ENCODE measurements at regions not wholly inside any gene's neighbourhood (a gene's known extent, or its start where the extent isn't known, plus 50 kb on each side); places are given as distances from the start of the nearest gene placed in this dataset.

DNA sequence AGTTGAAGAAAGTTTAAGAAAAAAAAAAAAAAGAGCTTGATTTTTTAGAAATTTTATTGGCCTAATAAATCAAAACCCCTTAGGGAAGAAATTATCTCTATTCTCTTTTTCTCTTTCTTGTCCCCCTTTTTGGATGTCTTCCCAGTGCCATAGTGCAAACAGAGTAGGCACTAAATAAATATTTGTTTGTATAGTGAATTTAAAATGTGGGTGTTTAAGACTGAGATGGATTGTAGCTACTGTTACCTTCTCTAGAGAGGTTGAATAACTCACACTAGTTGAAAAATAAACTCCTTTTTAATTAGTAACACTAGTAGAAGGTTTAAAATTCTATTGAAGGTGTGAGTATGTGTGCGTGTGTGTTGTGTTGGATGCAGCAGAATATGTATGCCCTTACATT is 783.8 kb downstream of the NXPH1 start:
- no peak overlapping the region for H3K4me3 ChIP-seq (ENCODE audit: low read depth, low read length)
- TF ChIP-seq, protein P1, sequence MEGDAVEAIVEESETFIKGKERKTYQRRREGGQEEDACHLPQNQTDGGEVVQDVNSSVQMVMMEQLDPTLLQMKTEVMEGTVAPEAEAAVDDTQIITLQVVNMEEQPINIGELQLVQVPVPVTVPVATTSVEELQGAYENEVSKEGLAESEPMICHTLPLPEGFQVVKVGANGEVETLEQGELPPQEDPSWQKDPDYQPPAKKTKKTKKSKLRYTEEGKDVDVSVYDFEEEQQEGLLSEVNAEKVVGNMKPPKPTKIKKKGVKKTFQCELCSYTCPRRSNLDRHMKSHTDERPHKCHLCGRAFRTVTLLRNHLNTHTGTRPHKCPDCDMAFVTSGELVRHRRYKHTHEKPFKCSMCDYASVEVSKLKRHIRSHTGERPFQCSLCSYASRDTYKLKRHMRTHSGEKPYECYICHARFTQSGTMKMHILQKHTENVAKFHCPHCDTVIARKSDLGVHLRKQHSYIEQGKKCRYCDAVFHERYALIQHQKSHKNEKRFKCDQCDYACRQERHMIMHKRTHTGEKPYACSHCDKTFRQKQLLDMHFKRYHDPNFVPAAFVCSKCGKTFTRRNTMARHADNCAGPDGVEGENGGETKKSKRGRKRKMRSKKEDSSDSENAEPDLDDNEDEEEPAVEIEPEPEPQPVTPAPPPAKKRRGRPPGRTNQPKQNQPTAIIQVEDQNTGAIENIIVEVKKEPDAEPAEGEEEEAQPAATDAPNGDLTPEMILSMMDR (IDR thresholded peaks at IDR 0.05; ENCODE audit: borderline replicate concordance, insufficient read depth, low read depth, low read length): no peak

DNA sequence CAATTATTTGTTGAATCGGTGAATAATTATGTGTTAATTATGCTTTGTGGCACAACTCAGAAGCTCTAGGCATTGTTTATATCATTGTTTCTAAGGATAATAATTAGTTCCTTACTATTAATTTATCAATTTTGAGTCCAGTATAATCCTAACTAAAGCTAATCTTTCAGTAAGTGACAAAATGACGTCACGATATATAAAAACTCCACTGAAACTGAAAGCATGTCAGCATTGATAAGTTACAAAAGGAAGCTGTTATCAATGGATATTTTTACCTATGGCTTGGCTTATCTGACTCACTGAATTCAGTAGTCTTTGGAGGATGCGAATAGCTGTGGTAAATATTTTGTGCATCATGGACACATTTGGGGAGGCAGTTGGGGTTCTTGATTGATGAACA is 793.1 kb downstream of the NXPH1 start:
- no peak overlapping the region for H3K4me3 ChIP-seq (ENCODE audit: low read depth, low read length)
- TF ChIP-seq, protein P1 (IDR thresholded peaks at IDR 0.05; ENCODE audit: borderline replicate concordance, insufficient read depth, low read depth, low read length): no peak

DNA sequence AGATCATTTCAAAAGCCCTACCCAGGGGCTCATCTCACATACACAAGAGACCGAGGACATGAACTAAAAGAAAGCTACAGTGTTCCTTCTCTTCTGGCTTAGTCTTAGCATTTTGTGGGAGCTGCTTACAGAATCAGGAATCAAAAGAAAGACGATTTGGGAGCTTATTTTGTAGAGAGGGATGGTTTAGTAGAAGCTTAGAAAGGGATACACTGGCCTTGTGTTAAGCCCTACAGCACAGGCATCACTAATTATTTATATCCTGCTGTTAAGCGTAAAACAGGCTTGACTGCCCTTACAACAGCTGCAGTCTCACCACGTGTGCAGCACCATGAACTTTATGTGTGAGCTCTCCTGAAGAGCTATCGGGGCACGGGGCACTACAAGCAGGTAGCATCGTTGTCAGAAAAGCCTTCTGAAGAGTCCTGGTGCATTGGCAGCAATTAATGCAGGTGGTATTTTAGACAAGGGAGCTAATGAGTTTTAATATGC is 798.3 kb downstream of the NXPH1 start:
- no peak overlapping the region for H3K4me3 ChIP-seq (ENCODE audit: low read depth, low read length)

DNA sequence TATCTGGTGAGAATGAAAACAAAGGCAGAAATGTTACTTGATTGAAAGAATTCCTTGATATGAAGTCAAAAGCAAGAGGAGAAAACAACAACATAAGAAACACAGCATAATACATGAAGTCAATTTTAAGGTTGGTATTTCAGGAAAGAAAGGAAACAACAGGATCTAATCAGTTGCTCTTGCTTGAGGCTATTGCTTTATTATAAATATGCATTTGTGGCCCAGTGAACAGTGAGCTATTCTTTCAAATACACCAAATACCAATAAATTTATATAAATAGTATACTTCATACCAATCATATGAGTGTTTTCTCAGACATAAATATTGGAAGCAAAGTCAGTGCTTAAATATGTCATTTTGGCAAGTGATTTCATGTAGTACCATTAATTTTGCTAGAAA is 806.6 kb downstream of the NXPH1 start:
- H3K4me3 ChIP-seq (ENCODE audit: low read depth, low read length): no peak overlapping the region
- TF ChIP-seq, protein P1 (IDR thresholded peaks at IDR 0.05; ENCODE audit: borderline replicate concordance, insufficient read depth, low read depth, low read length): no peak

More for the DNA sequence above, 798.3 kb downstream of the NXPH1 start:
- TF ChIP-seq, protein P1 (IDR thresholded peaks at IDR 0.05; ENCODE audit: borderline replicate concordance, insufficient read depth, low read depth, low read length): no peak

DNA sequence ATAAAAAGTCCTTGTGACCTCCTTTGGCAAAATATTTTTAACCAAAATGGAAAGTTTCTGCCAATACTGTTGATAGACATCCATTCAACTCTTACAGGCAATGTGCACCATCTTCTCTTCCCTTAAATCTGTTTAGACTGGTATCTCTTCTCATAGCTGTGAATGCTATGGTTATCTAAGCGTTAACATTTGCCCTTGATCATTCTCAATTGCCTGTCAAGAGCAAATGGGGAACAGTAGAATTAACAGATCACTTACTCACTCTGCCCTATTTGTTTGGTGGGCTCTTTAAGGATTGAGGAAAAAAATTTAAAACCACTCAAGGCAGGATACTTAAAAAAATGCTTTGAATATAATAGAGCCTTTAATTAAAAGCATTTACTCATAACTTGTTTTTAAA is 808.4 kb downstream of the NXPH1 start:
- H3K4me3 ChIP-seq (ENCODE audit: low read depth, low read length): no peak overlapping the region
- TF ChIP-seq, protein P1 (IDR thresholded peaks at IDR 0.05; ENCODE audit: borderline replicate concordance, insufficient read depth, low read depth, low read length): no peak

DNA sequence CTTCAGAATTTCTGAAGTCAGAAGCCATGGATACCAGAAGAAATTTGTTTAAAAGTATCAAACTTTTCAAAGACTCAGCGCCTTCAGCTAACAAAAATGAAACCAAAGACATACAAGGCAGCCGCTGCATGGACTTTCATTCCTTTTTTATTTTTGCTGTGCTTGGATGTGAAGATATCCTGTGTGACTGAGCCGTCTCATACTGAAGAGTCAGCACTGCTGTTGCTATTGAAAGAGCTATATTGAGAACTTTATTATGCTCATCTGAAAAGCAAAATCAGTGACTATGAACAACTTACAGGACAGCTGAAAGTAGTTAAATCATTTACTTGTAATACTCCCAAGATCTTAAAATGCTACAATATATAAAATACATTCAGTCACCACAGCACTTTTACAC is 809.2 kb downstream of the NXPH1 start:
- no peak overlapping the region for H3K4me3 ChIP-seq (ENCODE audit: low read depth, low read length)
- TF ChIP-seq, protein P1 (IDR thresholded peaks at IDR 0.05; ENCODE audit: borderline replicate concordance, insufficient read depth, low read depth, low read length): no peak

DNA sequence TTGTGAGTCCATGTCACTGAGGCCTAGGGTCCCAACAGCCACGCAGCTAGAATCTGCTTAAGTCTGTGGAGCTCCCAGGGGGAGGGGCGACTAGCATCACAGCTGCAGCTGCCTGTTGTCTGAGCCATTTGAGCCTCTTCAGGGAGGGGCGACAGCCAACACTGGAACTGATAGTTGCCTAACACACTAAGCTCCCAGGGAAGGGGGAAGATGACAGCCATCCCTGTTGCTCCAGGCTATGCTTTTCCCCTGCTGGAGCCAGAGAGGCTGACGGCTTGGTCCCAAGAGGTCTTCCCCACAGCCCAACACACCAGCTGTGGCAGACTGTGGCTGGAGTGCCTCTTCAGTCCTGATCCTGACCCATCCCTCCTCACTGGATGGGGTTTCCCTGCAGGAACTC is 817.5 kb downstream of the NXPH1 start:
- TF ChIP-seq, protein P1 (IDR thresholded peaks at IDR 0.05; ENCODE audit: borderline replicate concordance, insufficient read depth, low read depth, low read length): no peak
- no peak overlapping the region for H3K4me3 ChIP-seq (ENCODE audit: low read depth, low read length)
